ENCODE measurements at regions not wholly inside any gene's neighbourhood (a gene's known extent, or its start where the extent isn't known, plus 50 kb on each side); places are given as distances from the start of the nearest gene placed in this dataset.

DNA sequence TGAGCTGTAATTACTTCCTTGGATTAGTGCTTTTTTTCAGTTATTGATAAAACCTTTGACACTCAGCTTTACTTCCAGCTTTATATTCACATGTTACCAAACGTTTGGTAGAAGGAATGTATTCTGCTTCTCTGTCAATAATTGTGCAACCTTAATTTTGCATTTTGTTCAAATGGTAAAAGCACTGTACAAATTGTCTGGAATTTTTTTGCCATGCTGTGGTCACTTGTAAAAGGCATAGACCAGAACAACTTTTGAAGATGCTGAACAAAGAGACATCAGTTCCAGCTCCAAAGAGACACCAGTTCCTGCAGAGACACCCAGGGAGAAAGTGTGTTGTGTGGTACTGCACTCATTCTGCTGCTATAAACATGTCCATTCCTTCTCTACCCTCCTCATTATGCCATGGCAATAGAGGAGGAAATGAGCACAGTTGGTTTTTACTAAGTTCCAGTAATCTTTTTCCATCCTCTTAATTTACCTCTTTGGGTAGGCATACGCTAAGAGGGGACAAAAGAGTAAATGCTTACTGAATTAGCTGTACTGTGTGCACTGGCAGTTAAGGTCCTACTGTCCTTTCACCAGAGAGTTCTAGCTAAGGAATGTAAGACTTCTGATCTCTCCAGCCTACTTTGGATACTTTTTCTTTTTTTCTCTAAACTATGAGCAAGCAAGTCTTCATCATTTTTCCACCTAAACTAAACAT lies 387.4 kb downstream of the FGF10 start:
- H3K4me3 ChIP-seq (ENCODE audit: low read depth, low read length): no peak overlapping the region
- H3K36me3 ChIP-seq: no peaks in the 10 kb centered on the region
- H3K27me3 ChIP-seq (ENCODE audit: insufficient read depth, low read depth, severe bottlenecking): peaks cover 51% of the 10 kb centered on the region
- TF ChIP-seq CTCF (IDR thresholded peaks at IDR 0.05; ENCODE audit: low read depth, low read length): no peak
- no peak for DNase-seq
- no peak overlapping the region for H3K27ac ChIP-seq
- H3K9me3 ChIP-seq (ENCODE audit: severe bottlenecking): no peaks in the 10 kb centered on the region

GRCh38 chr5:44001236-44001635 lies 388.0 kb downstream of the FGF10 start:
- Histone ChIP-seq H3K27ac (no peak overlapping the region), H3K36me3 (no peaks in the 10 kb centered on the region), H3K27me3 (ENCODE audit: insufficient read depth, low read depth, severe bottlenecking) (peaks cover 50% of the 10 kb centered on the region), H3K9me3 (ENCODE audit: severe bottlenecking) (no peaks in the 10 kb centered on the region), H3K4me3 (ENCODE audit: low read depth, low read length) (no peak overlapping the region)
- no peak for DNase-seq
- TF ChIP-seq CTCF (IDR thresholded peaks at IDR 0.05; ENCODE audit: low read depth, low read length): no peak

GRCh38 chr5:43997647-43998272 lies 391.5 kb downstream of the FGF10 start:
- Histone ChIP-seq H3K27ac (no peak overlapping the region), H3K27me3 (ENCODE audit: insufficient read depth, low read depth, severe bottlenecking) (peaks cover 52% of the 10 kb centered on the region), H3K9me3 (ENCODE audit: severe bottlenecking) (no peaks in the 10 kb centered on the region), H3K36me3 (no peaks in the 10 kb centered on the region), H3K4me3 (ENCODE audit: low read depth, low read length) (no peak overlapping the region)
- no peak for TF ChIP-seq CTCF (IDR thresholded peaks at IDR 0.05; ENCODE audit: low read depth, low read length)
- DNase-seq: no peak

DNA sequence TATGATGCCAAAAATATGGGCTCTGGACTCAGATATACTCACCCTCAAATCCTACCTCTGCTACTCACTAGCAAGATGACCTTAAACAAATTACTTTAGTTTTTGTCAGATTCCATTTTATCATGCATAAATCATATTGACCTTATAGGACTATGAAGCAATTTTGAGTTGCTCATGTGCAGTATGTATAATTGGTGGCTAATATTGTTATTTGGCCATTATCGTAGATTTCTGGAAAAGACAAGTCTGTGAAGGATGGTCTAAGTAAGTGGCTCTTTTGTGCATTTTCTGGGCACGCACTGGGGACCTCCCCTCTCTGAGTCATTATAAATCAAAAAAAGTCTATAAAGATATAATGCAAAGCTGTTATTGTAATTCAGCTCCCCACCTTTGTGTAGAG lies 393.0 kb downstream of the FGF10 start:
- no peak overlapping the region for H3K27ac ChIP-seq
- no peak for TF ChIP-seq CTCF (IDR thresholded peaks at IDR 0.05; ENCODE audit: low read depth, low read length)
- H3K4me3 ChIP-seq (ENCODE audit: low read depth, low read length): no peak overlapping the region
- H3K27me3 ChIP-seq (ENCODE audit: insufficient read depth, low read depth, severe bottlenecking): peaks cover 53% of the 10 kb centered on the region
- H3K36me3 ChIP-seq: no peaks in the 10 kb centered on the region
- no peaks in the 10 kb centered on the region for H3K9me3 ChIP-seq (ENCODE audit: severe bottlenecking)
- no peak for DNase-seq

DNA sequence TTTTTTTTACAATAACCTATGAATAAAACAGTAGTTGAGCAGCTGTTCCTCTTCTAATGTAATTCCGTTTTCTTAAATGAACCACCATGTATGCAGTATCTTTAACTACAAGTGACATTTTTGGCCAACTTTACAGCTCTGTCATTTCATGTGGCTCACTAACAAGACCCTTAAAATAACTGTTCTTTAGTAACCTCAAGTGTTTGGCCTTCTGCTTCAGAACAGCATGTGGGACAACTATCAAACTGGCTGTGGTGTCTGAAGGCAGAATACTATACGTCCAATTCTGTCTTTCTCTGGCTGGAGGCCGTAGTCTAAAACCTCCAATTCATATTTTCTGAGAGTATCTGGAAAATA lies 391.4 kb downstream of the NNT start:
- TF ChIP-seq CTCF (IDR thresholded peaks at IDR 0.05; ENCODE audit: low read depth, low read length): no peak
- H3K27me3 ChIP-seq (ENCODE audit: insufficient read depth, low read depth, severe bottlenecking): peaks cover 45% of the 10 kb centered on the region
- H3K9me3 ChIP-seq (ENCODE audit: severe bottlenecking): no peaks in the 10 kb centered on the region
- H3K36me3 ChIP-seq: no peaks in the 10 kb centered on the region
- DNase-seq: no peak
- H3K4me3 ChIP-seq (ENCODE audit: low read depth, low read length): no peak overlapping the region
- no peak overlapping the region for H3K27ac ChIP-seq
